HEK293 (cell line): ENCODE measurements at regions not wholly inside any gene's neighbourhood (a gene's known extent, or its start where the extent isn't known, plus 50 kb on each side); places are given as distances from the start of the nearest gene placed in this dataset.

ENCODE experiments used
- YY1 ChIP-seq: fragments of 450-650 bp; formaldehyde crosslinking; IDR thresholded peaks from 2 replicates; pipeline ENCODE4 v1.5.1; 2018; ENCODE audit warnings: missing biosample characterization, missing genetic modification characterization
- ZBTB7A ChIP-seq: fragments of 450-650 bp; formaldehyde crosslinking; IDR thresholded peaks from 2 replicates; pipeline ENCODE4 v1.5.1; 2016; ENCODE audit warnings: low read depth, missing biosample characterization, missing genetic modification characterization
- ZNF274 ChIP-seq, 2 experiments: fragments of 200-500 bp in 1 of 2; fragments of 450-650 bp in 1 of 2; sonication (Bioruptor generic) in 1 of 2; formaldehyde crosslinking in 1 of 2; IDR thresholded peaks; 2 replicates each; pipeline versions ENCODE4 v1.5.1 to v1.6.1; 2014 to 2016; ENCODE audit warnings: borderline replicate concordance in 1 of 2, inconsistent platforms in 1 of 2, low read length in 1 of 2, missing biosample characterization in 1 of 2, missing genetic modification characterization in 1 of 2
- ZNF350 ChIP-seq: fragments of 450-650 bp; formaldehyde crosslinking; IDR thresholded peaks from 2 replicates; pipeline ENCODE4 v1.5.0; 2017; ENCODE audit warnings: missing biosample characterization, mild to moderate bottlenecking, missing genetic modification characterization
- ZNF510 ChIP-seq: fragments of 450-650 bp; formaldehyde crosslinking; IDR thresholded peaks from 2 replicates; pipeline ENCODE4 v1.5.1; 2018; ENCODE audit warnings: mild to moderate bottlenecking, missing genetic modification characterization, missing biosample characterization; ENCODE audit not compliant: insufficient replicate concordance
- TF ChIP-seq, protein P1 (sequence below): fragments of 450-650 bp; formaldehyde crosslinking; IDR thresholded peaks from 2 replicates; pipeline ENCODE4 v1.5.1; 2016; ENCODE audit warnings: missing biosample characterization, missing genetic modification characterization

DNA sequence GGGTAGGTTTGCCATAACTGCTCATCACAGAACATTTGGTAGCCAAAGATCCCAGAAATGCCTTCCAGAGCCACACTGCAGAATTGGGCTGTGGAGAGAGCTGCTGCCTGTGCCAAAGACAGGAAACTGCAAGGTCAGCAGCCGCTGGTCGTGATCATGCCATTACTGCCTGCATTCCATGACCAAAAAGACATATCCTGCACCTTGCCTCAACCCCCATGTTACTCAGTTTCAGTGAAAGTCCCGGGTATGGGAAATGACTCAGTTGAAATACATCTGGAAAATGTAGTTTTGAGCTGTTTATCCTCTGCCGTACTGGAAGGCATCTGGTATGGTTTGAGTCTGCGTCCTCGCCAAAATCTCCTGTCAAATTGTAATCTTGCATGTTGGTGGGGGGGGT is 161.7 kb downstream of the FCRL5 start:
- TF ChIP-seq ZNF510 (tag by site-specific recombination) (no peak), YY1 (tag by site-specific recombination) (no peak), ZBTB7A (no peak), ZNF350 (tag by site-specific recombination) (no peak), ZNF274 (IDR thresholded peaks at IDR 0.05; ENCODE audit: low read length) (no peak), ZNF274 (tag by site-specific recombination; IDR thresholded peaks at IDR 0.05; ENCODE audit: borderline replicate concordance) (no peak)
- TF ChIP-seq, protein P1, sequence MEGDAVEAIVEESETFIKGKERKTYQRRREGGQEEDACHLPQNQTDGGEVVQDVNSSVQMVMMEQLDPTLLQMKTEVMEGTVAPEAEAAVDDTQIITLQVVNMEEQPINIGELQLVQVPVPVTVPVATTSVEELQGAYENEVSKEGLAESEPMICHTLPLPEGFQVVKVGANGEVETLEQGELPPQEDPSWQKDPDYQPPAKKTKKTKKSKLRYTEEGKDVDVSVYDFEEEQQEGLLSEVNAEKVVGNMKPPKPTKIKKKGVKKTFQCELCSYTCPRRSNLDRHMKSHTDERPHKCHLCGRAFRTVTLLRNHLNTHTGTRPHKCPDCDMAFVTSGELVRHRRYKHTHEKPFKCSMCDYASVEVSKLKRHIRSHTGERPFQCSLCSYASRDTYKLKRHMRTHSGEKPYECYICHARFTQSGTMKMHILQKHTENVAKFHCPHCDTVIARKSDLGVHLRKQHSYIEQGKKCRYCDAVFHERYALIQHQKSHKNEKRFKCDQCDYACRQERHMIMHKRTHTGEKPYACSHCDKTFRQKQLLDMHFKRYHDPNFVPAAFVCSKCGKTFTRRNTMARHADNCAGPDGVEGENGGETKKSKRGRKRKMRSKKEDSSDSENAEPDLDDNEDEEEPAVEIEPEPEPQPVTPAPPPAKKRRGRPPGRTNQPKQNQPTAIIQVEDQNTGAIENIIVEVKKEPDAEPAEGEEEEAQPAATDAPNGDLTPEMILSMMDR (tag by site-specific recombination), result no peak
